H1 (cell line): ENCODE measurements at regions not wholly inside any gene's neighbourhood (a gene's known extent, or its start where the extent isn't known, plus 50 kb on each side); places are given as distances from the start of the nearest gene placed in this dataset.

Experiments
- CTCF ChIA-PET: fragments of 300-600 bp; sonication (Branson Sonifier 250); formaldehyde crosslinking; loops from one replicate; lab custom pipeline; 2021; ENCODE audit not compliant: partially characterized antibody; lab: Charles Lee
- POLR2A ChIA-PET: fragments of 300-600 bp; sonication (Branson Sonifier 250); formaldehyde crosslinking; loops from one replicate; lab custom pipeline; 2021; ENCODE audit warnings: inconsistent platforms; ENCODE audit not compliant: partially characterized antibody; lab: Charles Lee
- DNase-seq, 2 experiments: peaks; one replicate each; pipeline versions ENCODE4 v3.0.0 to v3.0.0-alpha.2; 2010 to 2022; ENCODE audit warnings: low spot score in 2 of 2, low read depth in 1 of 2, mixed read lengths in 1 of 2
- FAIRE-seq: peaks from 2 replicates; lab custom pipeline; 2011; peaks lifted over from hg19 to GRCh38; lab: Jason Lieb, UNC
- H2AFZ ChIP-seq: 2 replicates; pipeline ENCODE4 v1.8.1; 2012; ENCODE audit warnings: low read length, inconsistent platforms
- H2AK5ac ChIP-seq: 2 replicates; pipeline ENCODE4 v1.6.1; 2013; ENCODE audit warnings: low read depth, low read length
- H2BK120ac ChIP-seq: replicated peaks from 2 replicates; pipeline ENCODE3; 2013; ENCODE audit warnings: low read depth, low read length, inconsistent platforms
- H2BK12ac ChIP-seq: 2 replicates; pipeline ENCODE4 v1.6.1; 2013; ENCODE audit warnings: low read depth, low read length
- H2BK15ac ChIP-seq: 2 replicates; pipeline ENCODE4 v1.6.1; 2013; ENCODE audit warnings: low read length
- H2BK20ac ChIP-seq: 2 replicates; pipeline ENCODE4 v1.6.1; 2013; ENCODE audit warnings: low read length
- H2BK5ac ChIP-seq: 2 replicates; pipeline ENCODE4 v1.6.1; 2013; ENCODE audit warnings: low read depth, low read length
- H3K14ac ChIP-seq: 2 replicates; pipeline ENCODE4 v1.6.1; 2013; ENCODE audit warnings: inconsistent platforms; ENCODE audit not compliant: insufficient read length
- H3K18ac ChIP-seq: 2 replicates; pipeline ENCODE4 v1.6.1; 2013; ENCODE audit warnings: low read length; ENCODE audit errors: extremely low read depth
- H3K23ac ChIP-seq: 2 replicates; pipeline ENCODE4 v1.6.1; 2013; ENCODE audit warnings: inconsistent platforms; ENCODE audit not compliant: insufficient read length
- H3K23me2 ChIP-seq: 2 replicates; pipeline ENCODE4 v1.6.1; 2013; ENCODE audit warnings: low read depth, low read length
- H3K27ac ChIP-seq: 2 replicates; pipeline ENCODE4 v1.6.1; 2011; ENCODE audit warnings: low read depth, low read length, inconsistent platforms
- H3K27me3 ChIP-seq, 4 experiments: replicated peaks in 1 of 4; 1 replicate in 1 of 4; 2 replicates in 3 of 4; pipeline versions ENCODE4 v1.6.1 to v1.8.1; 2011 to 2013; ENCODE audit warnings: low read length in 3 of 4, mild to moderate bottlenecking in 3 of 4, inconsistent platforms in 2 of 4, mixed read lengths in 2 of 4, moderate library complexity in 1 of 4; ENCODE audit not compliant: control insufficient read depth in 3 of 4, insufficient read depth in 3 of 4; ENCODE audit errors: extremely low read depth in 1 of 4
- H3K36me3 ChIP-seq, 4 experiments: 2 replicates each; pipeline versions ENCODE4 v1.6.1 to v1.8.1; 2011 to 2013; ENCODE audit warnings: mild to moderate bottlenecking in 4 of 4, low read length in 3 of 4, moderate library complexity in 2 of 4, control low read depth in 1 of 4, inconsistent platforms in 1 of 4; ENCODE audit not compliant: insufficient read depth in 4 of 4, control insufficient read depth in 2 of 4
- H3K4ac ChIP-seq: replicated peaks from 2 replicates; pipeline ENCODE3; 2013; ENCODE audit warnings: low read length, low read depth, mixed read lengths, inconsistent platforms; ENCODE audit not compliant: insufficient read length
- H3K4me1 ChIP-seq, 4 experiments: replicated peaks in 1 of 4; 1 replicate in 1 of 4; 2 replicates in 3 of 4; pipeline versions ENCODE4 v1.6.1 to v1.8.1; 2011 to 2013; ENCODE audit warnings: low read length in 3 of 4, inconsistent platforms in 2 of 4, mixed read lengths in 1 of 4; ENCODE audit not compliant: insufficient read depth in 4 of 4, control insufficient read depth in 3 of 4
- H3K4me2 ChIP-seq, 2 experiments: 2 replicates each; pipeline versions ENCODE4 v1.6.1 to v1.8.1; 2011 to 2013; ENCODE audit warnings: low read depth in 2 of 2, low read length in 2 of 2, control low read depth in 1 of 2, inconsistent platforms in 1 of 2, mild to moderate bottlenecking in 1 of 2; ENCODE audit not compliant: insufficient read depth in 1 of 2
- H3K4me3 ChIP-seq, 4 experiments: fragments of 200-600, 300-600 bp in 1 of 4; sonication (generic), shearing (Covaris generic), sonication (Bioruptor Twin) in 1 of 4; 2 replicates each; pipeline versions ENCODE4 v1.5.1 to v1.8.1; 2011 to 2016; ENCODE audit warnings: low read length in 4 of 4, low read depth in 3 of 4, control low read depth in 2 of 4, inconsistent platforms in 2 of 4, mild to moderate bottlenecking in 2 of 4, mixed read lengths in 1 of 4, moderate library complexity in 1 of 4; ENCODE audit not compliant: insufficient read depth in 2 of 4; ENCODE audit errors: extremely low read depth in 1 of 4
- H3K56ac ChIP-seq: replicated peaks from 2 replicates; pipeline ENCODE3; 2013; ENCODE audit warnings: low read depth, mild to moderate bottlenecking, mixed read lengths, low read length, inconsistent platforms; ENCODE audit not compliant: insufficient read length
- H3K79me1 ChIP-seq: 2 replicates; pipeline ENCODE4 v1.6.1; 2013; ENCODE audit warnings: low read depth, low read length, control low read depth
- H3K79me2 ChIP-seq, 2 experiments: 2 replicates each; pipeline versions ENCODE4 v1.6.1 to v1.8.1; 2012 to 2013; ENCODE audit warnings: low read length in 2 of 2, mild to moderate bottlenecking in 2 of 2, inconsistent platforms in 1 of 2; ENCODE audit not compliant: insufficient read depth in 2 of 2, control insufficient read depth in 1 of 2
- H3K9ac ChIP-seq, 4 experiments: replicated peaks in 1 of 4; 1 replicate in 1 of 4; 2 replicates in 3 of 4; pipeline versions ENCODE4 v1.6.1 to v1.8.1; 2011 to 2013; ENCODE audit warnings: low read depth in 3 of 4, low read length in 3 of 4, control low read depth in 2 of 4, mild to moderate bottlenecking in 2 of 4, moderate library complexity in 2 of 4, inconsistent platforms in 1 of 4; ENCODE audit errors: extremely low read depth in 1 of 4
- H3K9me3 ChIP-seq, 2 experiments: 2 replicates each; pipeline versions ENCODE4 v1.6.1 to v1.8.1; 2012 to 2013; ENCODE audit warnings: mild to moderate bottlenecking in 2 of 2, moderate library complexity in 2 of 2, control low read depth in 1 of 2, inconsistent platforms in 1 of 2, low read depth in 1 of 2, low read length in 1 of 2, mixed read lengths in 1 of 2; ENCODE audit not compliant: insufficient read depth in 2 of 2
- H4K20me1 ChIP-seq, 2 experiments: replicated peaks in 1 of 2; 2 replicates each; pipeline versions ENCODE3 to v1.8.1; 2011 to 2013; ENCODE audit warnings: inconsistent platforms in 2 of 2, low read length in 2 of 2, mild to moderate bottlenecking in 1 of 2; ENCODE audit not compliant: insufficient read depth in 2 of 2, control insufficient read depth in 1 of 2
- H4K5ac ChIP-seq: 2 replicates; pipeline ENCODE4 v1.6.1; 2013; ENCODE audit warnings: low read length, low read depth, mixed read lengths, inconsistent platforms; ENCODE audit not compliant: insufficient read length
- H4K8ac ChIP-seq: 2 replicates; pipeline ENCODE4 v1.8.0; 2013; ENCODE audit warnings: mild to moderate bottlenecking, moderate library complexity, low read length, inconsistent platforms; ENCODE audit not compliant: insufficient read depth; ENCODE audit errors: extremely low read depth
- H4K91ac ChIP-seq: replicated peaks from 2 replicates; pipeline ENCODE3; 2013; ENCODE audit warnings: low read length, mixed read lengths, inconsistent platforms; ENCODE audit not compliant: insufficient read length
- CEBPB ChIP-seq: IDR thresholded peaks from 2 replicates; pipeline ENCODE4 v1.6.1; 2012; ENCODE audit warnings: low read depth, low read length
- CHD1 ChIP-seq: IDR thresholded peaks from 2 replicates; pipeline ENCODE4 v1.6.1; 2012; ENCODE audit warnings: low read depth, low read length, improper control_type of control experiment
- CHD2 ChIP-seq: IDR thresholded peaks from 2 replicates; pipeline ENCODE4 v1.6.1; 2012; ENCODE audit warnings: low read length, improper control_type of control experiment
- CTBP2 ChIP-seq: IDR thresholded peaks from 2 replicates; pipeline ENCODE4 v1.7.0; 2011; ENCODE audit warnings: borderline replicate concordance, mild to moderate bottlenecking, moderate library complexity, mixed read lengths, low read length; ENCODE audit not compliant: insufficient read depth, insufficient read length
- HDAC6 ChIP-seq: IDR thresholded peaks from one replicate; pipeline ENCODE4 v1.7.1; 2012; ENCODE audit warnings: low read depth, mild to moderate bottlenecking, inconsistent platforms, low read length, moderate library complexity
- KDM5A ChIP-seq: fragments of 200-600 bp; IDR thresholded peaks from 2 replicates; pipeline ENCODE4 v1.7.1; 2012; ENCODE audit warnings: mild to moderate bottlenecking, low read length, inconsistent platforms, mixed read lengths
- PHF8 ChIP-seq: fragments of 200-600 bp; sonication (generic); conservative IDR thresholded peaks from 2 replicates; pipeline ENCODE4 v1.7.1; 2012; ENCODE audit warnings: low read depth, mild to moderate bottlenecking, inconsistent platforms, low read length, moderate library complexity
- POLR2A ChIP-seq, 2 experiments: IDR thresholded peaks; 1 replicate in 1 of 2; 2 replicates in 1 of 2; pipeline ENCODE4 v1.6.1; 2011; ENCODE audit warnings: low read depth in 2 of 2, low read length in 2 of 2, mild to moderate bottlenecking in 2 of 2; ENCODE audit errors: control extremely low read depth in 1 of 2
- SP4 ChIP-seq: IDR thresholded peaks from 2 replicates; pipeline ENCODE4 v1.6.1; 2012; ENCODE audit warnings: low read length, inconsistent platforms
- SRF ChIP-seq: IDR thresholded peaks from 2 replicates; pipeline ENCODE4 v1.6.1; 2011; ENCODE audit warnings: mild to moderate bottlenecking, low read depth, low read length, moderate library complexity
- SUZ12 ChIP-seq: fragments of 200-600 bp; sonication (generic); IDR thresholded peaks from 2 replicates; pipeline ENCODE4 v1.6.1; 2012; ENCODE audit warnings: mild to moderate bottlenecking, inconsistent platforms, low read length, moderate library complexity, mixed read lengths
- WGBS, 2 experiments: shearing (Covaris generic) in 1 of 2; methylation state at CpG; one replicate each; pipeline versions ENCODE4 v1.1.6 to v1.1.7; 2013 to 2015; ENCODE audit warnings: low lambda C conversion rate in 2 of 2, mixed read lengths in 2 of 2, inconsistent platforms in 1 of 2, low coverage in 1 of 2, missing lambda C conversion rate in 1 of 2; ENCODE audit not compliant: insufficient replicate concordance in 2 of 2, insufficient coverage in 1 of 2, insufficient read length in 1 of 2; ENCODE audit errors: extremely low coverage in 1 of 2, missing lambda C conversion rate in 1 of 2; 5-methylcytosine and 5-hydroxymethylcytosine counted together

DNA sequence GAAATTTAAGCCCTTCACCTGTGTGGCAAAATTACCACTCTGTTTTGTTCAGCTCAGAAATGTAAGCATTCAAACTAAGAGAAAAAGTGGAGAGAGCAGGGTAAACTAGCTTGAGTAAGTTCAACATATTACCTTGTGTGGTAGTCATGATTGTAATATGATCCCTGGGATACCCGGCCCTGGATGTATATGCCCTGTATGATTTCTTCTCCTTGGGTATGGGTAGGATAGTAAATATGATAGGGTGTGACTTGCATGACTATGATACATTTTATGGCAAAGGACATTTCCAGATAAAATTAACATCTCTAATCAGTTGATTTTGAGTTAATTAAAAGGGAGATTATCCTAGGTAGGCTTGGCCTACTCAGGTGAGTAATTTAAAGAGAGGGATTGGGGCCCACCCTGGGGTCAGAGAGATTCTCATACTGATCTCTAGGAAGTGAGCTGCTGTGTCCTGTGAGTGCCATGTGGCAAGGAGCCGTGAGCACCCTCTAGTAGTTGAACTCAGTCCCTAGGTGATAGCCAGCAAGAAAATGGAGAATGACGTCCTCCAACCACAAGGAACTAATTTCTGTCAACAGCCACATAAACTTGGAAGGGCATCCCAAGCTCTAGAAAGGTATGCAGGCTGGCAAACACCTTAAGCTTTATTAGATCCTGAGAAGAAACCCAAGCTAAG lies 62.2 kb upstream of the ANXA1 start:
- Histone ChIP-seq H4K8ac (no peak overlapping the region), H3K18ac (no peak overlapping the region), H3K4me3 (no peak overlapping the region), H2BK5ac (no peak overlapping the region), H2BK15ac (no peak overlapping the region), H3K9ac (no peak overlapping the region), H4K5ac (no peak overlapping the region), H3K27me3 (no peaks in the 10 kb centered on the region), H3K4ac (no peak overlapping the region), H3K14ac (no peak overlapping the region), H3K4me1 (no peaks in the 10 kb centered on the region; a peak in 1 of 7 replicates), H3K27ac (no peak overlapping the region), H3K79me1 (no peaks in the 10 kb centered on the region), H2BK12ac (no peak overlapping the region), H2BK120ac (no peak overlapping the region), H3K79me2 (no peaks in the 10 kb centered on the region), H3K23ac (no peak overlapping the region), H3K56ac (no peak overlapping the region), H3K36me3 (no peaks in the 10 kb centered on the region), H2AK5ac (no peak overlapping the region), H3K9me3 (no peaks in the 10 kb centered on the region), H2BK20ac (no peak overlapping the region), H3K23me2 (no peaks in the 10 kb centered on the region), H4K91ac (no peak overlapping the region), H3K4me2 (no peak overlapping the region), H4K20me1 (no peaks in the 10 kb centered on the region), H2AFZ (peak overlapping the region; percentile 67; the same call in 1 of the 2 replicates)
- ChIA-PET CTCF (interaction anchor here (0.6 to 2.2 kb wide), 9 partner anchors 8 to 246 kb away, joined by 3 to 10 read pairs (median 4); no protein-coding TSS in a partner anchor), POLR2A (no interaction called here)
- WGBS, 2 experiments = 89% methylated on average over 3 of the region's 3 CpGs; no CpG with 5 or more reads in 1 of the 2 experiments
- FAIRE-seq = no peak
- TF ChIP-seq CHD2 = no peak
- no peak for TF ChIP-seq HDAC6
- TF ChIP-seq POLR2A (IDR thresholded peaks at IDR 0.05; ENCODE audit: control extremely low read depth in 1 of 2, low read depth in 2 of 2, low read length in 2 of 2) = no peak
- TF ChIP-seq PHF8 = no peak
- no peak for TF ChIP-seq SP4
- TF ChIP-seq SRF = no peak
- no peak for TF ChIP-seq CHD1
- no peak for TF ChIP-seq CTBP2
- TF ChIP-seq SUZ12 = no peak
- no peak for TF ChIP-seq KDM5A
- no peak for TF ChIP-seq CEBPB
- no peak for DNase-seq
